Trophoblast cell (in vitro differentiated cells and primary cell): ENCODE measurements at regions not wholly inside any gene's neighbourhood (a gene's known extent, or its start where the extent isn't known, plus 50 kb on each side); places are given as distances from the start of the nearest gene placed in this dataset.

Experiments used
- DNase-seq, 2 donors: peaks; one replicate each; pipeline ENCODE4 v3.0.0-alpha.2; 2016
- H2AFZ ChIP-seq: 2 replicates; pipeline ENCODE4 v1.6.1; 2013; ENCODE audit warnings: low read length, moderate library complexity, mild to moderate bottlenecking; ENCODE audit not compliant: insufficient read depth, poor library complexity
- H2AK5ac ChIP-seq: 2 replicates; pipeline ENCODE4 v1.6.1; 2013; ENCODE audit warnings: mild to moderate bottlenecking, low read length
- H2BK120ac ChIP-seq: 2 replicates; pipeline ENCODE4 v1.6.1; 2013; ENCODE audit warnings: low read length, mild to moderate bottlenecking, moderate library complexity; ENCODE audit not compliant: insufficient read depth, poor library complexity
- H2BK12ac ChIP-seq: 2 replicates; pipeline ENCODE4 v1.6.1; 2013; ENCODE audit warnings: mild to moderate bottlenecking, low read length, moderate library complexity
- H2BK5ac ChIP-seq: 2 replicates; pipeline ENCODE4 v1.6.1; 2013; ENCODE audit warnings: low read length, low read depth, moderate library complexity, mild to moderate bottlenecking; ENCODE audit not compliant: poor library complexity
- H3K14ac ChIP-seq: 2 replicates; pipeline ENCODE4 v1.6.1; 2013; ENCODE audit warnings: mild to moderate bottlenecking, low read length
- H3K18ac ChIP-seq: 2 replicates; pipeline ENCODE4 v1.6.1; 2013; ENCODE audit warnings: mild to moderate bottlenecking, low read length
- H3K23ac ChIP-seq: 2 replicates; pipeline ENCODE4 v1.6.1; 2013; ENCODE audit warnings: low read length
- H3K27ac ChIP-seq: 2 replicates; pipeline ENCODE4 v1.5.1; 2013; ENCODE audit warnings: low read depth, mild to moderate bottlenecking, inconsistent platforms, low read length, moderate library complexity
- H3K27me3 ChIP-seq: 2 replicates; pipeline ENCODE4 v1.6.1; 2013; ENCODE audit warnings: inconsistent platforms, mild to moderate bottlenecking, low read length, moderate library complexity; ENCODE audit not compliant: insufficient read depth
- H3K36me3 ChIP-seq, 2 experiments: 1 replicate in 1 of 2; 2 replicates in 1 of 2; pipeline ENCODE4 v1.6.1; 2013; ENCODE audit warnings: low read length in 2 of 2, mild to moderate bottlenecking in 2 of 2, moderate library complexity in 1 of 2; ENCODE audit not compliant: insufficient read depth in 2 of 2, control insufficient read depth in 1 of 2
- H3K4ac ChIP-seq: 2 replicates; pipeline ENCODE4 v1.6.1; 2013; ENCODE audit warnings: low read depth, mild to moderate bottlenecking, low read length, moderate library complexity
- H3K4me1 ChIP-seq, 2 experiments: 1 replicate in 1 of 2; 2 replicates in 1 of 2; pipeline ENCODE4 v1.6.1; 2013; ENCODE audit warnings: low read length in 2 of 2, mild to moderate bottlenecking in 2 of 2, moderate library complexity in 1 of 2; ENCODE audit not compliant: insufficient read depth in 2 of 2, control insufficient read depth in 1 of 2
- H3K4me2 ChIP-seq: 2 replicates; pipeline ENCODE4 v1.6.1; 2013; ENCODE audit warnings: inconsistent platforms, mild to moderate bottlenecking, low read length, moderate library complexity
- H3K4me3 ChIP-seq: 2 replicates; pipeline ENCODE4 v1.5.1; 2013; ENCODE audit warnings: mild to moderate bottlenecking, low read depth, low read length, inconsistent platforms
- H3K79me1 ChIP-seq: one replicate; pipeline ENCODE4 v1.6.1; 2013; ENCODE audit warnings: low read length
- H3K79me2 ChIP-seq: 2 replicates; pipeline ENCODE4 v1.6.1; 2013; ENCODE audit warnings: low read length, mild to moderate bottlenecking; ENCODE audit not compliant: control insufficient read depth, insufficient read depth, poor library complexity
- H3K9ac ChIP-seq: 2 replicates; pipeline ENCODE4 v1.6.1; 2013; ENCODE audit warnings: mild to moderate bottlenecking, low read length
- H3K9me3 ChIP-seq: 2 replicates; pipeline ENCODE4 v1.6.1; 2013; ENCODE audit warnings: low read depth, mild to moderate bottlenecking, control low read depth, inconsistent platforms, low read length; ENCODE audit not compliant: insufficient read depth
- H4K12ac ChIP-seq: 2 replicates; pipeline ENCODE4 v1.6.1; 2013; ENCODE audit warnings: low read depth, mild to moderate bottlenecking, low read length, moderate library complexity
- H4K8ac ChIP-seq: 2 replicates; pipeline ENCODE4 v1.6.1; 2013; ENCODE audit warnings: low read depth, mild to moderate bottlenecking, low read length, moderate library complexity
- H4K91ac ChIP-seq: one replicate; pipeline ENCODE4 v1.6.1; 2013; ENCODE audit warnings: low read depth, mild to moderate bottlenecking, low read length, moderate library complexity
- WGBS: extraction: QIAGEN DNeasy Blood & Tissue Kit; methylation state at CpG from one replicate; pipeline ENCODE4 v1.1.7; 2013; ENCODE audit warnings: missing lambda C conversion rate; ENCODE audit not compliant: insufficient read length, insufficient coverage; ENCODE audit errors: extremely low coverage; 5-methylcytosine and 5-hydroxymethylcytosine counted together

- no peak overlapping the region for H2BK12ac ChIP-seq
- H2BK5ac ChIP-seq, result no peak overlapping the region
- H3K79me1 ChIP-seq, result no peaks in the 10 kb centered on the region
- no peak overlapping the region for H3K14ac ChIP-seq
- H3K18ac ChIP-seq, result no peak overlapping the region
- H3K9ac ChIP-seq, result no peak overlapping the region
- no peak overlapping the region for H2BK120ac ChIP-seq
- H3K23ac ChIP-seq, result no peak overlapping the region
- no peak overlapping the region for H4K91ac ChIP-seq
- no CpG with 5 or more reads among the region's 1 CpG for WGBS
- no peak overlapping the region for H4K8ac ChIP-seq
- H3K27me3 ChIP-seq, result no peaks in the 10 kb centered on the region
- no peak overlapping the region for H4K12ac ChIP-seq
- H3K9me3 ChIP-seq, result no peaks in the 10 kb centered on the region
- H3K79me2 ChIP-seq, result no peaks in the 10 kb centered on the region
- no peak overlapping the region for H3K4ac ChIP-seq
- H3K4me1 ChIP-seq, result no peaks in the 10 kb centered on the region
- H3K36me3 ChIP-seq, result no peaks in the 10 kb centered on the region
- no peak overlapping the region for H3K4me2 ChIP-seq
- H3K27ac ChIP-seq, result no peak overlapping the region
- H2AK5ac ChIP-seq, result no peak overlapping the region
- no peak overlapping the region for H3K4me3 ChIP-seq
- no peak for DNase-seq
- H2AFZ ChIP-seq, result no peak overlapping the region
Observed at GRCh38 chr4:114076899-114077570, 97.6 kb upstream of the ARSJ start.

- Histone ChIP-seq H4K12ac (no peak overlapping the region), H3K23ac (no peak overlapping the region), H3K4me1 (no peaks in the 10 kb centered on the region)
Observed at GRCh38 chr4:114077610-114078009, 98.2 kb upstream of the ARSJ start.

GRCh38 chr4:114078636-114079035 is 99.2 kb upstream of the ARSJ start:
- H3K4ac ChIP-seq, result no peak overlapping the region
- H3K36me3 ChIP-seq, result no peaks in the 10 kb centered on the region
- H3K9me3 ChIP-seq, result no peaks in the 10 kb centered on the region
- H2AK5ac ChIP-seq, result no peak overlapping the region
- H4K8ac ChIP-seq, result no peak overlapping the region
- H2BK12ac ChIP-seq, result no peak overlapping the region
- H3K79me1 ChIP-seq, result no peaks in the 10 kb centered on the region
- no peak overlapping the region for H3K4me2 ChIP-seq
- H3K14ac ChIP-seq, result no peak overlapping the region
- no peak overlapping the region for H3K23ac ChIP-seq
- H2AFZ ChIP-seq, result no peak overlapping the region
- H3K27me3 ChIP-seq, result no peaks in the 10 kb centered on the region
- no peak for DNase-seq
- no peak overlapping the region for H2BK120ac ChIP-seq
- no peak overlapping the region for H4K12ac ChIP-seq
- no peak overlapping the region for H3K18ac ChIP-seq
- H3K9ac ChIP-seq, result no peak overlapping the region
- H3K4me1 ChIP-seq, result no peaks in the 10 kb centered on the region
- H2BK5ac ChIP-seq, result no peak overlapping the region
- no peak overlapping the region for H3K4me3 ChIP-seq
- H3K27ac ChIP-seq, result no peak overlapping the region
- no peaks in the 10 kb centered on the region for H3K79me2 ChIP-seq
- H4K91ac ChIP-seq, result no peak overlapping the region

More at GRCh38 chr4:114077610-114078009, 98.2 kb upstream of the ARSJ start:
- Histone ChIP-seq H3K14ac (no peak overlapping the region), H3K27me3 (no peaks in the 10 kb centered on the region), H3K27ac (no peak overlapping the region), H3K4ac (no peak overlapping the region), H3K79me2 (no peaks in the 10 kb centered on the region), H3K9me3 (no peaks in the 10 kb centered on the region), H3K18ac (no peak overlapping the region), H4K8ac (no peak overlapping the region), H3K36me3 (no peaks in the 10 kb centered on the region), H3K79me1 (no peaks in the 10 kb centered on the region), H2AK5ac (no peak overlapping the region), H2BK5ac (no peak overlapping the region), H3K4me3 (no peak overlapping the region), H3K9ac (no peak overlapping the region), H2BK12ac (no peak overlapping the region), H3K4me2 (no peak overlapping the region), H2BK120ac (no peak overlapping the region), H2AFZ (no peak overlapping the region), H4K91ac (no peak overlapping the region)
- DNase-seq, result no peak

- Histone ChIP-seq H4K12ac (no peak overlapping the region), H2BK5ac (no peak overlapping the region), H3K9me3 (no peaks in the 10 kb centered on the region), H2AK5ac (no peak overlapping the region), H2AFZ (no peak overlapping the region), H3K4me2 (no peak overlapping the region), H2BK12ac (no peak overlapping the region), H3K27me3 (no peaks in the 10 kb centered on the region), H4K91ac (no peak overlapping the region), H3K18ac (no peak overlapping the region), H2BK120ac (no peak overlapping the region), H4K8ac (no peak overlapping the region), H3K4me3 (no peak overlapping the region), H3K4me1 (no peaks in the 10 kb centered on the region), H3K9ac (no peak overlapping the region), H3K79me2 (no peaks in the 10 kb centered on the region), H3K4ac (no peak overlapping the region), H3K79me1 (no peaks in the 10 kb centered on the region), H3K23ac (no peak overlapping the region), H3K27ac (no peak overlapping the region), H3K14ac (no peak overlapping the region), H3K36me3 (no peaks in the 10 kb centered on the region)
- no peak for DNase-seq
Observed at GRCh38 chr4:114081783-114082182, 102.3 kb upstream of the ARSJ start.
